Effector memory CD4-positive, alpha-beta T cell (primary cell): ENCODE measurements at regions not wholly inside any gene's neighbourhood (a gene's known extent, or its start where the extent isn't known, plus 50 kb on each side); places are given as distances from the start of the nearest gene placed in this dataset.

Source experiments
- DNase-seq, 3 donors: peaks; one replicate each; pipeline ENCODE4 v3.0.0-alpha.2; 2020
- H3K27ac ChIP-seq: 2 replicates; pipeline ENCODE4 v1.7.0; 2013; ENCODE audit warnings: mild to moderate bottlenecking, low read length, moderate library complexity; ENCODE audit not compliant: insufficient read depth, poor library complexity, severe bottlenecking
- H3K27me3 ChIP-seq: replicated peaks from 2 replicates; pipeline ENCODE4 v1.7.0; 2013; ENCODE audit warnings: mild to moderate bottlenecking, low read length; ENCODE audit not compliant: insufficient read depth, control insufficient read depth, poor library complexity, severe bottlenecking
- H3K36me3 ChIP-seq: 2 replicates; pipeline ENCODE4 v1.7.0; 2013; ENCODE audit warnings: mild to moderate bottlenecking, low read length, moderate library complexity; ENCODE audit not compliant: control insufficient read depth, insufficient read depth
- H3K4me1 ChIP-seq: 2 replicates; pipeline ENCODE4 v1.7.0; 2013; ENCODE audit warnings: low read length, mild to moderate bottlenecking; ENCODE audit not compliant: control insufficient read depth, insufficient read depth, poor library complexity, severe bottlenecking
- H3K4me3 ChIP-seq: 2 replicates; pipeline ENCODE4 v1.7.0; 2013; ENCODE audit warnings: low read length, low read depth, mild to moderate bottlenecking; ENCODE audit not compliant: insufficient read depth, poor library complexity, severe bottlenecking
- H3K9me3 ChIP-seq: 2 replicates; pipeline ENCODE4 v1.7.0; 2013; ENCODE audit warnings: mild to moderate bottlenecking, low read length, moderate library complexity; ENCODE audit not compliant: control insufficient read depth

- Histone ChIP-seq H3K4me3 (no peak overlapping the region), H3K4me1 (no peaks in the 10 kb centered on the region), H3K9me3 (no peaks in the 10 kb centered on the region), H3K27ac (no peak overlapping the region), H3K27me3 (no peaks in the 10 kb centered on the region), H3K36me3 (no peaks in the 10 kb centered on the region)
- DNase-seq: no peak
These were observed 1147.1 kb downstream of the CNTNAP5 start for GRCh38 chr2:125172181-125172580.

DNA sequence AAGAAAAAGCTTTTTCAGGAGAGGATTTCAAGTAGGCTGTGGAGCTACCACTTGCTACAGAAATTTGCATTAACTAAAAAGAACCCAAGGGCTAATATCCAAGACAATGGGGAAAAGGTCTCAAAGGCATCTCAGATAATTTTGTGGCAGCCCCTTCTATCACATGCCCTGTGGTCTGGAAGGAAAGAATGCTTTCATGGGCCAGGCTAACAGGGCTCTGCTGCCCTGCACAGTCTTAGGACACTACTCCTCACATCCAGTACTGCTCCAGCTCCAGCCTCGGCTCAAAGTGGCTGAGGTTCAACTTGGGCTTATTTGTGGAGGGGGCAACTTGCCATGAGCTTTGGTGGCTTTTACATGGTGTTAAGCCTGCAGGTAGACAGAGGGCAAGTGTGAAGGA is 1150.3 kb downstream of the CNTNAP5 start:
- Histone ChIP-seq H3K4me1 (no peaks in the 10 kb centered on the region), H3K27me3 (no peaks in the 10 kb centered on the region), H3K27ac (no peak overlapping the region), H3K9me3 (no peaks in the 10 kb centered on the region), H3K36me3 (no peaks in the 10 kb centered on the region), H3K4me3 (no peak overlapping the region)
- no peak for DNase-seq

DNA sequence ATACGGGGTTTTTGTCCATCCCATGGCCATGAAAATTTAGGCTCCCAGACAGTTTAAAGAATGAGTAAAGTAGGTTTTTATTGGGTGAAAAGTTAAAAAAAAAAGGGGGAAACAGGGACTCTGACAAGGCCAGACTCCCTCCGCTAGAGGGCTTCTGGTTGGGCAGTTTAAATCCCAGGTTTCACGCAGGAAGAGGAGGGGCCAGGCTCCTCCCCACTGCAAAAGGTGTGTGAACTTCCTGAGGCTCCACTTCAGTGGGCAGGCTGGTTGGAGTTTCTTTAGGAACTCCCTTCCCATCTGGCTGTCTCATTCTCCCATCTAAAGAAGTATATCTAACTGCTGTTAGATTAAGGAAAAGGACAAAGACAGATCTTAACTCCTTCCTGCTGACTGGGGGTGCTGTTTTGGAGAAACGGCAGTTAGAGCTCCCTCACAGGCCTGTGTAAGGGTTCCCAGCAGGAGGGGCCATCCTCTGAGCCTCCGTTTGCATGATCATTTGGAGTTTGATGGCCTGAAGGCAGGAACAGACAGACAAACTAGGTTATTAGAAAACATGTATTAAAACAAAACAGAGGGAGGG is 1160.7 kb downstream of the CNTNAP5 start:
- Histone ChIP-seq H3K4me3 (no peak overlapping the region), H3K9me3 (no peaks in the 10 kb centered on the region), H3K4me1 (no peaks in the 10 kb centered on the region), H3K27ac (no peak overlapping the region), H3K36me3 (no peaks in the 10 kb centered on the region), H3K27me3 (no peaks in the 10 kb centered on the region)
- DNase-seq: no peak

GRCh38 chr2:125207431-125207830 is 1182.3 kb downstream of the CNTNAP5 start:
- H3K36me3 ChIP-seq: no peaks in the 10 kb centered on the region
- no peak overlapping the region for H3K27ac ChIP-seq
- H3K4me3 ChIP-seq: no peak overlapping the region
- no peaks in the 10 kb centered on the region for H3K4me1 ChIP-seq
- DNase-seq: no peak
- no peaks in the 10 kb centered on the region for H3K27me3 ChIP-seq
- H3K9me3 ChIP-seq: no peaks in the 10 kb centered on the region

DNA sequence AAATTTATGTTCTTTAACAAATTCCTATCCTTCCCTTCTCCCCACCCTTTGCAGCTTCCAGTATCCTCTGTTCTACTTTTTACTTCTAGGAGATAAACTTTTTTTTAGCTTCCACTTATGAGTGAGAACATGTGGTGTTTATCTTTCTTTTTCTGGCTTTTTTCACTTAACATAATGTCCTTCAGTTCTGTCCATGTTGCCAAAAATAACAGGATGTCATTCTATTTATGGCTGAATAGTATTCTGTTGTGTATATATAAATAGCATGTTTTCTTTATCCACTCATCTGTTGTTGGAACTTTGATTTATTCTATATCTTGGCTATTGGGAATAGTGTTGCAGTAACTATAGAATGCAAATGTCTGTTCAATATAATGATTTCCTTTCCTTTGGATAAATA is 1191.2 kb downstream of the CNTNAP5 start:
- no peak overlapping the region for H3K4me3 ChIP-seq
- no peak overlapping the region for H3K27ac ChIP-seq
- H3K9me3 ChIP-seq: no peaks in the 10 kb centered on the region
- no peaks in the 10 kb centered on the region for H3K27me3 ChIP-seq
- H3K4me1 ChIP-seq: no peaks in the 10 kb centered on the region
- no peaks in the 10 kb centered on the region for H3K36me3 ChIP-seq
- no peak for DNase-seq

- no peaks in the 10 kb centered on the region for H3K27me3 ChIP-seq
- no peaks in the 10 kb centered on the region for H3K36me3 ChIP-seq
- no peak for DNase-seq
These were observed 1199.1 kb downstream of the CNTNAP5 start for GRCh38 chr2:125224188-125224587.

GRCh38 chr2:125224830-125225229 is 1199.7 kb downstream of the CNTNAP5 start:
- Histone ChIP-seq H3K27ac (no peak overlapping the region), H3K4me3 (no peak overlapping the region), H3K9me3 (no peaks in the 10 kb centered on the region), H3K27me3 (no peaks in the 10 kb centered on the region), H3K36me3 (no peaks in the 10 kb centered on the region), H3K4me1 (no peaks in the 10 kb centered on the region)
- no peak for DNase-seq

More at GRCh38 chr2:125224188-125224587, 1199.1 kb downstream of the CNTNAP5 start:
- H3K4me3 ChIP-seq: no peak overlapping the region
- no peaks in the 10 kb centered on the region for H3K9me3 ChIP-seq
- H3K27ac ChIP-seq: no peak overlapping the region
- H3K4me1 ChIP-seq: no peaks in the 10 kb centered on the region

DNA sequence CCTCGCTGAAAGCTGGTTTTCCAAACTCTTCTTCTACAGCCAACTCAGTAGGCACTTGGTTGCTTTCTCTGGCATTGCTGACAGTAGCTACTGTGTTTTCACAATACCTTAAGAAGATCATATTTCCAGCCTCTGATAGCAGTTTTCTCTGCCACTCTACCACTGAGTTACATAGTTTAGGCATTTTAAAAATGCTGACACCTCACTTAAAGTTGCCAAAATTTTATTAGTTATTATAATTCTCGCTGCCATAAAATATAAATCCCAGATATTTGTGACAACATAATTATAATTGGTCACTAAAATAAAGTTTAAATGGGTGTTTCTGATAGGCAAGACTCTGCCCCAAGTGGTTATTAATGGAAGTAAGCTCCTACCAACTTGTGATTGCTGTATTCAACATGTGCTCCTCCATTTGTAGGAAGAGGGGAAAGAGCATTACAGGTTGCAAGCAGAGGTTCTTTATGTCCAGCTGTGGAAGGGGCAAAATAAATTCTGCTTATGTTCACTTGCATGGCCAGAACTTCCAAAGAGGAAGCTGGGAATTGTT is 1202.8 kb downstream of the CNTNAP5 start:
- DNase-seq: no peak
- no peaks in the 10 kb centered on the region for H3K4me1 ChIP-seq
- H3K36me3 ChIP-seq: no peaks in the 10 kb centered on the region
- no peaks in the 10 kb centered on the region for H3K9me3 ChIP-seq
- no peak overlapping the region for H3K4me3 ChIP-seq
- H3K27me3 ChIP-seq: no peaks in the 10 kb centered on the region
- H3K27ac ChIP-seq: no peak overlapping the region

DNA sequence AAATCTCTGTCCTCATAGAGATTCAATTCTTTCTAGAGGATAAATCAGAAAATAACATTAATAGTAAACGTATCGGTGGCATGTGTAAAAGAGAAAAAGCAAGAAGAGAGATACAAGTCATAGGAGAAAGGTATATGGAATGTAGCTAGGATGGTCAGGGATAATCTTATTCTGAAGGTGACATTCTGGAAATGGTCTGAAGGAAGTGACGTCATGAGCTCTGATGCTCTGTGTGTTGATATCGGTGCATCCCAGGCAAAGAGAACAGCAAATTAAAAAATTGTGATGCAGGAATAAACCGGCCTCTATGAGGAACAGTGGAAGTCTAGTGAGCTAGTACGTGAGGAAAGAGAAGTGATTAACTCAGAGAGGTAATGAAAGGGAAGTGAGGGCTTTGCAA is 1215.8 kb downstream of the CNTNAP5 start:
- Histone ChIP-seq H3K4me3 (no peak overlapping the region), H3K9me3 (no peaks in the 10 kb centered on the region), H3K27ac (no peak overlapping the region), H3K36me3 (no peaks in the 10 kb centered on the region), H3K27me3 (no peaks in the 10 kb centered on the region), H3K4me1 (no peaks in the 10 kb centered on the region)
- DNase-seq: no peak

DNA sequence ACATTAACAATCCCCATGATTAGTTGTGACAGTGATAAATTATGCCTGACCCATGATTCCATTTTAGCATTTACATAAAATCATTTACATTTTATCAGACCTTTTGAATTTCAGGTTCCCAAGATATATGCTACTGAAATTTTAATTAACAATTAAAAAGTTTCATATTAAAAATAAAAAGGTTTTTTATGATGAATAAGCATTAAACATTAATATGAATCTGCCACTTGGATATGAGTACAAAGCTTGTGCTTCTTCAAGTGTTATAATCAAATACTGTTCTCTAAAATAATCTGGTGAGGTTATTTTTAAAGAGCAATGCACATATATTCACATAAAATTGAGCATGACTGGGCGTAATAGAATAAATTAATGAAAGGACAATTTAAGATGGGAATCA is 1218.0 kb downstream of the CNTNAP5 start:
- H3K4me3 ChIP-seq: no peak overlapping the region
- H3K27me3 ChIP-seq: no peaks in the 10 kb centered on the region
- no peaks in the 10 kb centered on the region for H3K4me1 ChIP-seq
- no peak for DNase-seq
- H3K36me3 ChIP-seq: no peaks in the 10 kb centered on the region
- H3K27ac ChIP-seq: no peak overlapping the region
- no peaks in the 10 kb centered on the region for H3K9me3 ChIP-seq
